C4-2B (cell line): ENCODE measurements at regions not wholly inside any gene's neighbourhood (a gene's known extent, or its start where the extent isn't known, plus 50 kb on each side); places are given as distances from the start of the nearest gene placed in this dataset.

Experiments
- CTCF ChIP-seq: fragments of 450-650 bp; conservative IDR thresholded peaks from 2 replicates; pipeline ENCODE4 v1.5.1; 2017; ENCODE audit warnings: mild to moderate bottlenecking
- ZFX ChIP-seq: fragments of 450-650 bp; IDR thresholded peaks from 2 replicates; pipeline ENCODE4 v1.6.1; 2017

GRCh38 chr18:55110436-55110835 lies 151.2 kb upstream of the CCDC68 start:
- no peak for TF ChIP-seq CTCF
- TF ChIP-seq ZFX: no peak
